Right lobe of liver (tissue), 6 donors: ENCODE measurements at regions not wholly inside any gene's neighbourhood (a gene's known extent, or its start where the extent isn't known, plus 50 kb on each side); places are given as distances from the start of the nearest gene placed in this dataset.
"Not testable (repeated sequence)": the region's sequence is repeated elsewhere in the genome, so short reads cannot be mapped to it uniquely, and the experiment has no call there.

Experiments
- ATAC-seq, 4 donors: fragments of 200-7000 bp; cut with Tn5 transposase; one replicate each; pipeline ENCODE4 v1.9.1; 2020; ENCODE audit warnings: mild to moderate bottlenecking in 4 of 4, moderate library complexity in 4 of 4
- DNase-seq, 3 donors: peaks; one replicate each; pipeline ENCODE4 v3.0.0-alpha.2; 2020
- H3K27ac ChIP-seq, 3 donors: fragments of 200-600 bp; one replicate each; pipeline ENCODE4 v1.8.0; 2022
- H3K27me3 ChIP-seq, 2 donors: fragments of 200-600 bp; one replicate each; pipeline ENCODE4 v1.8.0; 2022
- H3K36me3 ChIP-seq, 4 donors: fragments of 200-600 bp; sonication (generic) in 1 of 4; one replicate each; pipeline versions ENCODE4 v1.5.1 to v1.8.0; 2017 to 2022; ENCODE audit warnings: control low read depth in 1 of 4
- H3K4me1 ChIP-seq, 4 donors: fragments of 200-600 bp; sonication (generic) in 1 of 4; one replicate each; pipeline versions ENCODE4 v1.5.1 to v1.8.0; 2017 to 2022; ENCODE audit warnings: control low read depth in 1 of 4
- H3K4me3 ChIP-seq, 3 donors: fragments of 200-600 bp; one replicate each; pipeline ENCODE4 v1.8.0; 2022
- H3K9me3 ChIP-seq, 4 donors: fragments of 200-600 bp; sonication (generic) in 1 of 4; one replicate each; pipeline versions ENCODE4 v1.5.1 to v1.8.0; 2017 to 2022; ENCODE audit warnings: control low read depth in 1 of 4
- CTCF ChIP-seq, 4 donors: fragments of 200-600 bp in 3 of 4; fragments of 450-650 bp in 1 of 4; IDR thresholded peaks; one replicate each; pipeline versions ENCODE4 v1.5.1 to v1.8.0; 2016 to 2022; ENCODE audit warnings: antibody characterized with exemption in 4 of 4, mild to moderate bottlenecking in 2 of 4
- POLR2A ChIP-seq: fragments of 450-650 bp; IDR thresholded peaks from one replicate; pipeline ENCODE4 v1.6.1; 2017; ENCODE audit warnings: antibody characterized with exemption, mild to moderate bottlenecking
- WGBS: methylation state at CpG from one replicate; pipeline ENCODE4 v1.1.6; 2018; ENCODE audit warnings: low coverage, low lambda C conversion rate; ENCODE audit not compliant: insufficient coverage; ENCODE audit errors: missing lambda C conversion rate; 5-methylcytosine and 5-hydroxymethylcytosine counted together
- intact Hi-C, 2 donors: fragments of 100-400 bp; cut with DNase I; formaldehyde crosslinking; loops; one replicate each; pipeline versions ENCODE4 v1.11.2 to v1.14.1; 2022
- donor health status: DM: no; HTN: yes; CAD: no.
- donor health status: DM: no; HTN: no; CAD: no.
- donor health status: DM: no; HTN: no; CAD: no.
- donor health status: DM: no; HTN: yes; CAD: no.
- donor health status: DM: no; HTN: yes; CAD: no.

GRCh38 chr2:58407487-58407886 lies 166.4 kb upstream of the FANCL start:
- intact Hi-C loops, result no loop called here
- 37% methylated on average over 2 of the region's 4 CpGs for WGBS
- H3K4me1 ChIP-seq, result no peaks in the 10 kb centered on the region
- H3K27me3 ChIP-seq, result no peaks in the 10 kb centered on the region
- no peaks in the 10 kb centered on the region for H3K36me3 ChIP-seq
- no peak overlapping the region for H3K27ac ChIP-seq
- ATAC-seq (no peak), DNase-seq (no peak)
- H3K4me3 ChIP-seq, result no peak overlapping the region
- TF ChIP-seq POLR2A, result no peak
- TF ChIP-seq CTCF (IDR thresholded peaks at IDR 0.05), result no peak
- no peaks in the 10 kb centered on the region for H3K9me3 ChIP-seq

- Histone ChIP-seq H3K36me3 (no peaks in the 10 kb centered on the region), H3K27me3 (no peaks in the 10 kb centered on the region), H3K9me3 (no peaks in the 10 kb centered on the region), H3K4me3 (no peak overlapping the region), H3K4me1 (no peaks in the 10 kb centered on the region), H3K27ac (no peak overlapping the region)
- 17% methylated on average over 1 of the region's 1 CpG for WGBS
- ATAC-seq (no peak), DNase-seq (no peak)
- no peak for TF ChIP-seq POLR2A
- intact Hi-C loops, result no loop called here
Measured at GRCh38 chr2:58405341-58405740, 164.2 kb upstream of the FANCL start.

- H3K27ac ChIP-seq, result no peak overlapping the region
- no peak for ATAC-seq
- H3K27me3 ChIP-seq, result no peaks in the 10 kb centered on the region
- intact Hi-C loops, result no loop called here
- TF ChIP-seq CTCF (IDR thresholded peaks at IDR 0.05) (no peak), POLR2A (no peak)
- no peaks in the 10 kb centered on the region for H3K9me3 ChIP-seq
- WGBS, result 29% methylated on average over 2 of the region's 2 CpGs
- H3K36me3 ChIP-seq, result no peaks in the 10 kb centered on the region
- DNase-seq, result no peak
- H3K4me3 ChIP-seq, result no peak overlapping the region
- H3K4me1 ChIP-seq, result no peaks in the 10 kb centered on the region
Measured at GRCh38 chr2:58401936-58402335, 160.8 kb upstream of the FANCL start.

- no peak for TF ChIP-seq CTCF (IDR thresholded peaks at IDR 0.05)
- no peak for TF ChIP-seq POLR2A
- Histone ChIP-seq H3K4me3 (no peak overlapping the region), H3K4me1 (no peaks in the 10 kb centered on the region), H3K27me3 (no peaks in the 10 kb centered on the region), H3K27ac (no peak overlapping the region), H3K36me3 (no peaks in the 10 kb centered on the region), H3K9me3 (no peaks in the 10 kb centered on the region)
- DNase-seq (no peak), ATAC-seq (no peak)
- intact Hi-C loops, result no loop called here
Measured at GRCh38 chr2:58398406-58398805, 157.3 kb upstream of the FANCL start.

- Histone ChIP-seq H3K4me3 (no peak overlapping the region), H3K4me1 (no peaks in the 10 kb centered on the region), H3K27me3 (no peaks in the 10 kb centered on the region), H3K9me3 (no peaks in the 10 kb centered on the region), H3K36me3 (no peaks in the 10 kb centered on the region), H3K27ac (no peak overlapping the region)
- TF ChIP-seq POLR2A, result no peak
- no peak for TF ChIP-seq CTCF (IDR thresholded peaks at IDR 0.05)
- intact Hi-C loops, result no loop called here
- no peak for DNase-seq
- ATAC-seq, result no peak
- 100% methylated on average over 1 of the region's 1 CpG for WGBS
Measured at GRCh38 chr2:58387701-58388100, 146.6 kb upstream of the FANCL start.

GRCh38 chr2:58386904-58387303 lies 145.8 kb upstream of the FANCL start:
- H3K9me3 ChIP-seq, H3K4me1 ChIP-seq, DNase-seq, intact Hi-C loops, ATAC-seq, H3K4me3 ChIP-seq, H3K27ac ChIP-seq, H3K27me3 ChIP-seq, H3K36me3 ChIP-seq: not testable (repeated sequence)
- WGBS, result 57% methylated on average over 1 of the region's 14 CpGs
